Posterior vena cava (tissue), 2 donors: ENCODE measurements at regions not wholly inside any gene's neighbourhood (a gene's known extent, or its start where the extent isn't known, plus 50 kb on each side); places are given as distances from the start of the nearest gene placed in this dataset.

Experiments used
- DNase-seq: peaks from one replicate; pipeline ENCODE4 v3.0.0-alpha.2; 2020; ENCODE audit warnings: low spot score
- intact Hi-C, 2 donors: fragments of 100-400 bp; cut with DNase I; formaldehyde crosslinking; loops; one replicate each; pipeline versions ENCODE4 v1.14.1 to v1.14.2; 2022 to 2023
- donor health status: DM: yes; HTN: yes; CAD: no.
- donor health status: DM: yes; HTN: yes; CAD: no.

DNA sequence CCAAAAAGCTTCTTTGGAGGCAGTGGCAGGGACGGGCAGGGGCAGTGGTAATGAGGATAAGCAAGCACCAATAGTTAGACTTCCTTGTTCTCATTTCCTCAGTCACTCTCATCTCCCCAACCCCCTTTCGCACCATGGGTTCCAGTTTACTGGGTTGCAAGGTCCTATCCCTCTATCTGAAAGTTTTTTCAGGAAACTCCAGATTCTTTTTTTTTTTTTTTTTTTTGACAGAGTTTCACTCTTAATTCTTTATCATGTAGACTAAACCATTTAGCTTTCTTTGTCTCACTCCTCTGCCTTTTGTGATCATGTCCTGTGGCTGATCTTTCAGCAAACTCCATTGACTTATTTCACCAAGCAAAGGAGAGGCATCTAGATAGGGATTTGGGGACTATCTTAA is 51.4 kb upstream of the GMDS start:
- DNase-seq: no peak
- intact Hi-C loops: no loop called here
